OCI-LY1 (cell line): ENCODE measurements at regions not wholly inside any gene's neighbourhood (a gene's known extent, or its start where the extent isn't known, plus 50 kb on each side); places are given as distances from the start of the nearest gene placed in this dataset.

Experiments
- H2AFZ ChIP-seq: fragments of 200-600 bp; sonication (generic), shearing (Covaris generic); 2 replicates; pipeline ENCODE4 v1.6.0; 2014; ENCODE audit warnings: antibody characterized with exemption, mild to moderate bottlenecking, low read length
- H3F3A ChIP-seq: fragments of 200-600 bp; sonication (generic), shearing (Covaris generic); 2 replicates; pipeline ENCODE4 v1.6.0; 2014; ENCODE audit warnings: mild to moderate bottlenecking, antibody characterized with exemption, low read length, moderate library complexity; ENCODE audit not compliant: insufficient read depth
- H3K27ac ChIP-seq: fragments of 200-600 bp; sonication (generic); 2 replicates; pipeline ENCODE4 v1.5.1; 2014; ENCODE audit warnings: low read length, mixed run types, mild to moderate bottlenecking, low read depth; ENCODE audit not compliant: poor library complexity, severe bottlenecking
- H3K27me3 ChIP-seq: fragments of 200-600 bp; sonication (generic); 2 replicates; pipeline ENCODE4 v1.6.0; 2014; ENCODE audit warnings: antibody characterized with exemption, mild to moderate bottlenecking, low read length, moderate library complexity; ENCODE audit not compliant: insufficient read depth
- H3K36me3 ChIP-seq: fragments of 200-600 bp; sonication (generic); 2 replicates; pipeline ENCODE4 v1.6.1; 2014; ENCODE audit warnings: mild to moderate bottlenecking, antibody characterized with exemption, low read length, moderate library complexity, mixed read lengths; ENCODE audit not compliant: insufficient read depth
- H3K4me1 ChIP-seq: fragments of 200-600 bp; sonication (generic); 2 replicates; pipeline ENCODE4 v1.5.1; 2014; ENCODE audit warnings: mild to moderate bottlenecking, low read length, moderate library complexity; ENCODE audit not compliant: insufficient read depth, severe bottlenecking
- H3K4me2 ChIP-seq: fragments of 200-600 bp; sonication (generic), shearing (Covaris generic); 2 replicates; pipeline ENCODE4 v1.6.1; 2014; ENCODE audit warnings: low read length
- H3K4me3 ChIP-seq: fragments of 200-600 bp; sonication (generic); 2 replicates; pipeline ENCODE4 v1.5.1; 2014; ENCODE audit warnings: low read length, low read depth, mild to moderate bottlenecking, mixed read lengths; ENCODE audit not compliant: poor library complexity, severe bottlenecking
- H3K79me2 ChIP-seq: fragments of 200-600 bp; shearing (Covaris generic); 2 replicates; pipeline ENCODE4 v1.6.1; 2016; ENCODE audit warnings: mixed run types, low read length, mixed read lengths; ENCODE audit not compliant: insufficient read depth
- H3K9ac ChIP-seq: fragments of 200-600 bp; sonication (generic), shearing (Covaris generic); 2 replicates; pipeline ENCODE4 v1.6.1; 2014; ENCODE audit warnings: mild to moderate bottlenecking, low read length, mixed read lengths
- H3K9me2 ChIP-seq: fragments of 200-600 bp; sonication (generic), shearing (Covaris generic); 2 replicates; pipeline ENCODE4 v1.6.1; 2014; ENCODE audit warnings: low read depth, mild to moderate bottlenecking, low read length, mixed read lengths
- H3K9me3 ChIP-seq: fragments of 200-600 bp; shearing (Covaris generic); 2 replicates; pipeline ENCODE4 v1.6.1; 2014; ENCODE audit warnings: low read length, mixed read lengths
- H4K20me1 ChIP-seq: fragments of 200-600 bp; sonication (generic), shearing (Covaris generic); 2 replicates; pipeline ENCODE4 v1.6.0; 2016; ENCODE audit warnings: mild to moderate bottlenecking, low read length; ENCODE audit not compliant: insufficient read depth
- EZH2 ChIP-seq: fragments of 200-600 bp; sonication (generic), shearing (Covaris generic); IDR thresholded peaks from 2 replicates; pipeline ENCODE4 v1.8.0; 2017; ENCODE audit warnings: borderline replicate concordance, mixed run types, mild to moderate bottlenecking, antibody characterized with exemption, low read length, moderate library complexity, mixed read lengths
- TF ChIP-seq, protein P1 (sequence below): fragments of 200-600 bp; sonication (generic), shearing (Covaris generic); IDR thresholded peaks from 2 replicates; pipeline ENCODE4 v1.5.1; 2017; ENCODE audit warnings: mild to moderate bottlenecking, antibody characterized with exemption, low read length, moderate library complexity, mixed read lengths

DNA sequence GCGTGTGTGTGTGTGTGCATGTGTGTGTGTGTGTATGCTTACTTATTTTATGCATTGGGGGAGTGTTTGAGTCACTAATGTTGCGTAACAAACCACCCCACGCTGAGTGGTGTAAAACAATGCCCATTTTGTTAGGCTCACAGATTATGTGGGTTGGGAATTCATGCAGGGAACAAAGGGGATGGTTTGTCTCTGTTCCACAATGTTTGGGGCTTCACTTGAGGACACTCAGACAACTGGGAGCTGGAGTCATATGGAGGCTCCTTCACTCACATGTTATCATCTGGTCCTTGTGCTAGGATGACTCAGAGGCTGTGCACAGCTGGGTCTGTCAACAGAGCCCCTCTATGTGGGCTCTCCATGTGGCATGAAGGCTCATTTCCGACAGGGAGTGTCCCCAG, 51.3 kb upstream of the LARGE1 start:
- H3K4me3 ChIP-seq = no peak overlapping the region
- no peaks in the 10 kb centered on the region for H3K27me3 ChIP-seq
- no peak overlapping the region for H3K4me2 ChIP-seq
- TF ChIP-seq EZH2 = no peak
- TF ChIP-seq, protein P1, sequence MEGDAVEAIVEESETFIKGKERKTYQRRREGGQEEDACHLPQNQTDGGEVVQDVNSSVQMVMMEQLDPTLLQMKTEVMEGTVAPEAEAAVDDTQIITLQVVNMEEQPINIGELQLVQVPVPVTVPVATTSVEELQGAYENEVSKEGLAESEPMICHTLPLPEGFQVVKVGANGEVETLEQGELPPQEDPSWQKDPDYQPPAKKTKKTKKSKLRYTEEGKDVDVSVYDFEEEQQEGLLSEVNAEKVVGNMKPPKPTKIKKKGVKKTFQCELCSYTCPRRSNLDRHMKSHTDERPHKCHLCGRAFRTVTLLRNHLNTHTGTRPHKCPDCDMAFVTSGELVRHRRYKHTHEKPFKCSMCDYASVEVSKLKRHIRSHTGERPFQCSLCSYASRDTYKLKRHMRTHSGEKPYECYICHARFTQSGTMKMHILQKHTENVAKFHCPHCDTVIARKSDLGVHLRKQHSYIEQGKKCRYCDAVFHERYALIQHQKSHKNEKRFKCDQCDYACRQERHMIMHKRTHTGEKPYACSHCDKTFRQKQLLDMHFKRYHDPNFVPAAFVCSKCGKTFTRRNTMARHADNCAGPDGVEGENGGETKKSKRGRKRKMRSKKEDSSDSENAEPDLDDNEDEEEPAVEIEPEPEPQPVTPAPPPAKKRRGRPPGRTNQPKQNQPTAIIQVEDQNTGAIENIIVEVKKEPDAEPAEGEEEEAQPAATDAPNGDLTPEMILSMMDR = no peak
- no peaks in the 10 kb centered on the region for H3F3A ChIP-seq
- no peaks in the 10 kb centered on the region for H3K79me2 ChIP-seq
- H2AFZ ChIP-seq = no peak overlapping the region
- H3K4me1 ChIP-seq = no peaks in the 10 kb centered on the region
- no peaks in the 10 kb centered on the region for H3K9me3 ChIP-seq
- no peak overlapping the region for H3K27ac ChIP-seq
- no peak overlapping the region for H3K9ac ChIP-seq
- H3K36me3 ChIP-seq = no peaks in the 10 kb centered on the region
- H3K9me2 ChIP-seq = no peaks in the 10 kb centered on the region
- H4K20me1 ChIP-seq = no peaks in the 10 kb centered on the region

DNA sequence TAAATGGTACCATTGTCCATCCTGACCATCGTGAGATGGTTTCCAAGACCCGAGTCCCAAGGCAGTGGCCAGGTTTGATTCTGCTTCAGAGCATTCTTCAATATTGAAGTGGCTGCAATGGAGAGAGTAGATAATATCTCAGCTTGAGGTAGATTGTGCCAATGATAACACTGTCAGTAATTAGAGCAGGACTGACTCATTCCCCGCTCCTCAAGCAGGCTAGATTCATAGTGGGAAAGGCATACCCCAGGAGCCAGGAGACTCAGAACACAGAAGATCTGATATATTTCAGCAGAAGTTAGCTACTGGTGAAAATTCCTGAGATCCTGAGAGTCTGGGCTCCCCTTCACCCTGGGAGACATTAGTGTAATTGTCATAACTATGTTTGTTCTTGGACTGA, 55.6 kb upstream of the LARGE1 start:
- no peaks in the 10 kb centered on the region for H4K20me1 ChIP-seq
- no peak overlapping the region for H3K4me3 ChIP-seq
- no peaks in the 10 kb centered on the region for H3K4me1 ChIP-seq
- no peaks in the 10 kb centered on the region for H3K27me3 ChIP-seq
- H3K4me2 ChIP-seq = no peak overlapping the region
- H3K27ac ChIP-seq = no peak overlapping the region
- TF ChIP-seq EZH2 = no peak
- TF ChIP-seq, protein P1 = no peak
- no peaks in the 10 kb centered on the region for H3F3A ChIP-seq
- H3K9me2 ChIP-seq = no peaks in the 10 kb centered on the region
- H3K9me3 ChIP-seq = no peaks in the 10 kb centered on the region
- no peaks in the 10 kb centered on the region for H3K79me2 ChIP-seq
- H2AFZ ChIP-seq = no peak overlapping the region
- no peak overlapping the region for H3K9ac ChIP-seq
- H3K36me3 ChIP-seq = no peaks in the 10 kb centered on the region

DNA sequence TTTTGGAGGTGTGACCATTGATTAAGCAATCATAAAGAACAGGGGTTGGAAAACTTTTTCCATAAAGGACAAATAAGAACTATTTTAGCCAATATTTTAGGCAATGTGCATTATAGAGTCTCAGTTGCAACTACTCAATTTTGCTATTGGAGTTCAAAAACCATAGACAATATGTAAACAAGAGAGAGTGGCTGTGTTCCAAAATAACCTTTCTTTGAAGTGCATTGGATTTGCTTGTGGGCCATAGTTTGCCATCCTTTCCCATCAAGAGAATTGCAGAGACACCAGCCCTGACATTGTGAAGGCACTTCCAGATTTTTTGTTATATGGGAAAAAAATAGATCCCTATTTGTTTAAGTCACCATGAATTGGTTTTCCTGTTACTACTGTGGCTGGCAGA, 63.3 kb upstream of the LARGE1 start:
- no peaks in the 10 kb centered on the region for H4K20me1 ChIP-seq
- no peak overlapping the region for H3K4me3 ChIP-seq
- TF ChIP-seq, protein P1 = no peak
- no peak for TF ChIP-seq EZH2
- no peaks in the 10 kb centered on the region for H3F3A ChIP-seq
- no peaks in the 10 kb centered on the region for H3K27me3 ChIP-seq
- H2AFZ ChIP-seq = no peak overlapping the region
- H3K4me2 ChIP-seq = no peak overlapping the region
- H3K9me3 ChIP-seq = no peaks in the 10 kb centered on the region
- H3K9ac ChIP-seq = no peak overlapping the region
- H3K79me2 ChIP-seq = no peaks in the 10 kb centered on the region
- no peaks in the 10 kb centered on the region for H3K9me2 ChIP-seq
- no peaks in the 10 kb centered on the region for H3K36me3 ChIP-seq
- H3K27ac ChIP-seq = no peak overlapping the region
- no peaks in the 10 kb centered on the region for H3K4me1 ChIP-seq
